ENCODE measurements at regions not wholly inside any gene's neighbourhood (a gene's known extent, or its start where the extent isn't known, plus 50 kb on each side); places are given as distances from the start of the nearest gene placed in this dataset.

DNA sequence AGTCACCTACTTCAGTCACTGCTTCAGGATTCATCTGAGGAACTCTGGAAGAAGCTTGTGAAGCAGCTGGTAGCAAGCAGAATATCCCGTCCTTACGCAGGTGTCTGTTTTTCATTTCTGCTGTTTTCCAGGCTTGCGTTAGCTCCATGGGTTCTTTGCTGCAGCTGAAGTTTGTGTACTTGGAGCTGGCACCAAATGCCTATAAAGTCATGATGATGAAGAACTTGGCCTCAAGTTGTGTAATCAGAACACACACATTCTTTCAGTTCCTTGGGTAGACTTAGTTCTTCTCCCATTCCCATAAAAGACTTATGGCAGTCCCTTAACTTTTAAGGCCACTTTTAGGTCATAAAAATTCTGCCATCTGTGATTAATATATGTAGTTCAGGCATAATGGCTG lies 116.7 kb downstream of the LRRC70 start:
- TF ChIP-seq CHD2 (IDR thresholded peaks at IDR 0.05; ENCODE audit: low read length): no peak
- TF ChIP-seq EZH2 (IDR thresholded peaks at IDR 0.05; ENCODE audit: low read depth, low read length, severe bottlenecking): no peak
- TF ChIP-seq, protein P1, sequence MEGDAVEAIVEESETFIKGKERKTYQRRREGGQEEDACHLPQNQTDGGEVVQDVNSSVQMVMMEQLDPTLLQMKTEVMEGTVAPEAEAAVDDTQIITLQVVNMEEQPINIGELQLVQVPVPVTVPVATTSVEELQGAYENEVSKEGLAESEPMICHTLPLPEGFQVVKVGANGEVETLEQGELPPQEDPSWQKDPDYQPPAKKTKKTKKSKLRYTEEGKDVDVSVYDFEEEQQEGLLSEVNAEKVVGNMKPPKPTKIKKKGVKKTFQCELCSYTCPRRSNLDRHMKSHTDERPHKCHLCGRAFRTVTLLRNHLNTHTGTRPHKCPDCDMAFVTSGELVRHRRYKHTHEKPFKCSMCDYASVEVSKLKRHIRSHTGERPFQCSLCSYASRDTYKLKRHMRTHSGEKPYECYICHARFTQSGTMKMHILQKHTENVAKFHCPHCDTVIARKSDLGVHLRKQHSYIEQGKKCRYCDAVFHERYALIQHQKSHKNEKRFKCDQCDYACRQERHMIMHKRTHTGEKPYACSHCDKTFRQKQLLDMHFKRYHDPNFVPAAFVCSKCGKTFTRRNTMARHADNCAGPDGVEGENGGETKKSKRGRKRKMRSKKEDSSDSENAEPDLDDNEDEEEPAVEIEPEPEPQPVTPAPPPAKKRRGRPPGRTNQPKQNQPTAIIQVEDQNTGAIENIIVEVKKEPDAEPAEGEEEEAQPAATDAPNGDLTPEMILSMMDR (IDR thresholded peaks at IDR 0.05; ENCODE audit: control extremely low read depth in 1 of 3, insufficient read depth in 1 of 3, low read depth in 1 of 3, low read length in 3 of 3): no peak
- TF ChIP-seq, protein P2, sequence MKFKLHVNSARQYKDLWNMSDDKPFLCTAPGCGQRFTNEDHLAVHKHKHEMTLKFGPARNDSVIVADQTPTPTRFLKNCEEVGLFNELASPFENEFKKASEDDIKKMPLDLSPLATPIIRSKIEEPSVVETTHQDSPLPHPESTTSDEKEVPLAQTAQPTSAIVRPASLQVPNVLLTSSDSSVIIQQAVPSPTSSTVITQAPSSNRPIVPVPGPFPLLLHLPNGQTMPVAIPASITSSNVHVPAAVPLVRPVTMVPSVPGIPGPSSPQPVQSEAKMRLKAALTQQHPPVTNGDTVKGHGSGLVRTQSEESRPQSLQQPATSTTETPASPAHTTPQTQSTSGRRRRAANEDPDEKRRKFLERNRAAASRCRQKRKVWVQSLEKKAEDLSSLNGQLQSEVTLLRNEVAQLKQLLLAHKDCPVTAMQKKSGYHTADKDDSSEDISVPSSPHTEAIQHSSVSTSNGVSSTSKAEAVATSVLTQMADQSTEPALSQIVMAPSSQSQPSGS (IDR thresholded peaks at IDR 0.05; ENCODE audit: low read length): no peak
- no peak for TF ChIP-seq YY1 (IDR thresholded peaks at IDR 0.05; ENCODE audit: low read depth, low read length)
- TF ChIP-seq JUN (IDR thresholded peaks at IDR 0.05; ENCODE audit: low read depth, low read length): no peak
- TF ChIP-seq EP300 (IDR thresholded peaks at IDR 0.05; ENCODE audit: borderline replicate concordance in 1 of 2, low read depth in 2 of 2, low read length in 2 of 2): no peak
- no peak for TF ChIP-seq POLR2A (IDR thresholded peaks at IDR 0.05; ENCODE audit: control extremely low read depth in 1 of 2, low read depth in 2 of 2, low read length in 2 of 2)
- no peak for TF ChIP-seq JUND (IDR thresholded peaks at IDR 0.05; ENCODE audit: low read length)

Measured in H1 (cell line).